ENCODE measurements at regions not wholly inside any gene's neighbourhood (a gene's known extent, or its start where the extent isn't known, plus 50 kb on each side); places are given as distances from the start of the nearest gene placed in this dataset.

GRCh38 chr16:82456683-82457082 lies 170.1 kb upstream of the CDH13 start (continued):
- TF ChIP-seq SP140L (CRISPR knock-in tag; IDR thresholded peaks at IDR 0.05; ENCODE audit: borderline replicate concordance) (no peak), MEF2D (CRISPR knock-in tag; IDR thresholded peaks at IDR 0.05) (no peak), ZFP37 (CRISPR knock-in tag; IDR thresholded peaks at IDR 0.05; ENCODE audit: borderline replicate concordance) (no peak), JUN (CRISPR knock-in tag; IDR thresholded peaks at IDR 0.05) (no peak), SSRP1 (CRISPR knock-in tag; IDR thresholded peaks at IDR 0.05) (no peak), HNRNPH1 (optimal IDR thresholded peaks at IDR 0.05; ENCODE audit: low read depth, low read length) (no peak), ZSCAN5A (CRISPR knock-in tag; IDR thresholded peaks at IDR 0.05; ENCODE audit: borderline replicate concordance) (no peak), ZNF224 (CRISPR knock-in tag; IDR thresholded peaks at IDR 0.05) (no peak), ETV5 (CRISPR knock-in tag; IDR thresholded peaks at IDR 0.05; ENCODE audit: borderline replicate concordance) (no peak), XRCC5 (optimal IDR thresholded peaks at IDR 0.05; ENCODE audit: low read length) (peak; percentile 82), U2AF1 (optimal IDR thresholded peaks at IDR 0.05; ENCODE audit: low read depth, low read length) (no peak), NCOR1 (IDR thresholded peaks at IDR 0.05; ENCODE audit: borderline replicate concordance, low read length) (no peak), GMEB1 (CRISPR knock-in tag; IDR thresholded peaks at IDR 0.05; ENCODE audit: borderline replicate concordance) (no peak), IRF9 (CRISPR knock-in tag; IDR thresholded peaks at IDR 0.05; ENCODE audit: borderline replicate concordance) (no peak), ZNF20 (CRISPR knock-in tag; IDR thresholded peaks at IDR 0.05) (no peak), STAG1 (CRISPR knock-in tag; IDR thresholded peaks at IDR 0.05) (peak; percentile 55), ZNF205 (CRISPR knock-in tag; IDR thresholded peaks at IDR 0.05) (no peak)
- TF ChIP-seq, protein P1, sequence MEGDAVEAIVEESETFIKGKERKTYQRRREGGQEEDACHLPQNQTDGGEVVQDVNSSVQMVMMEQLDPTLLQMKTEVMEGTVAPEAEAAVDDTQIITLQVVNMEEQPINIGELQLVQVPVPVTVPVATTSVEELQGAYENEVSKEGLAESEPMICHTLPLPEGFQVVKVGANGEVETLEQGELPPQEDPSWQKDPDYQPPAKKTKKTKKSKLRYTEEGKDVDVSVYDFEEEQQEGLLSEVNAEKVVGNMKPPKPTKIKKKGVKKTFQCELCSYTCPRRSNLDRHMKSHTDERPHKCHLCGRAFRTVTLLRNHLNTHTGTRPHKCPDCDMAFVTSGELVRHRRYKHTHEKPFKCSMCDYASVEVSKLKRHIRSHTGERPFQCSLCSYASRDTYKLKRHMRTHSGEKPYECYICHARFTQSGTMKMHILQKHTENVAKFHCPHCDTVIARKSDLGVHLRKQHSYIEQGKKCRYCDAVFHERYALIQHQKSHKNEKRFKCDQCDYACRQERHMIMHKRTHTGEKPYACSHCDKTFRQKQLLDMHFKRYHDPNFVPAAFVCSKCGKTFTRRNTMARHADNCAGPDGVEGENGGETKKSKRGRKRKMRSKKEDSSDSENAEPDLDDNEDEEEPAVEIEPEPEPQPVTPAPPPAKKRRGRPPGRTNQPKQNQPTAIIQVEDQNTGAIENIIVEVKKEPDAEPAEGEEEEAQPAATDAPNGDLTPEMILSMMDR (CRISPR knock-in tag; IDR thresholded peaks at IDR 0.05), result peak; percentile 84
- TF ChIP-seq, protein P2, sequence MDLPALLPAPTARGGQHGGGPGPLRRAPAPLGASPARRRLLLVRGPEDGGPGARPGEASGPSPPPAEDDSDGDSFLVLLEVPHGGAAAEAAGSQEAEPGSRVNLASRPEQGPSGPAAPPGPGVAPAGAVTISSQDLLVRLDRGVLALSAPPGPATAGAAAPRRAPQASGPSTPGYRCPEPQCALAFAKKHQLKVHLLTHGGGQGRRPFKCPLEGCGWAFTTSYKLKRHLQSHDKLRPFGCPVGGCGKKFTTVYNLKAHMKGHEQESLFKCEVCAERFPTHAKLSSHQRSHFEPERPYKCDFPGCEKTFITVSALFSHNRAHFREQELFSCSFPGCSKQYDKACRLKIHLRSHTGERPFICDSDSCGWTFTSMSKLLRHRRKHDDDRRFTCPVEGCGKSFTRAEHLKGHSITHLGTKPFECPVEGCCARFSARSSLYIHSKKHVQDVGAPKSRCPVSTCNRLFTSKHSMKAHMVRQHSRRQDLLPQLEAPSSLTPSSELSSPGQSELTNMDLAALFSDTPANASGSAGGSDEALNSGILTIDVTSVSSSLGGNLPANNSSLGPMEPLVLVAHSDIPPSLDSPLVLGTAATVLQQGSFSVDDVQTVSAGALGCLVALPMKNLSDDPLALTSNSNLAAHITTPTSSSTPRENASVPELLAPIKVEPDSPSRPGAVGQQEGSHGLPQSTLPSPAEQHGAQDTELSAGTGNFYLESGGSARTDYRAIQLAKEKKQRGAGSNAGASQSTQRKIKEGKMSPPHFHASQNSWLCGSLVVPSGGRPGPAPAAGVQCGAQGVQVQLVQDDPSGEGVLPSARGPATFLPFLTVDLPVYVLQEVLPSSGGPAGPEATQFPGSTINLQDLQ (CRISPR knock-in tag; IDR thresholded peaks at IDR 0.05), result no peak
- TF ChIP-seq, protein P3, sequence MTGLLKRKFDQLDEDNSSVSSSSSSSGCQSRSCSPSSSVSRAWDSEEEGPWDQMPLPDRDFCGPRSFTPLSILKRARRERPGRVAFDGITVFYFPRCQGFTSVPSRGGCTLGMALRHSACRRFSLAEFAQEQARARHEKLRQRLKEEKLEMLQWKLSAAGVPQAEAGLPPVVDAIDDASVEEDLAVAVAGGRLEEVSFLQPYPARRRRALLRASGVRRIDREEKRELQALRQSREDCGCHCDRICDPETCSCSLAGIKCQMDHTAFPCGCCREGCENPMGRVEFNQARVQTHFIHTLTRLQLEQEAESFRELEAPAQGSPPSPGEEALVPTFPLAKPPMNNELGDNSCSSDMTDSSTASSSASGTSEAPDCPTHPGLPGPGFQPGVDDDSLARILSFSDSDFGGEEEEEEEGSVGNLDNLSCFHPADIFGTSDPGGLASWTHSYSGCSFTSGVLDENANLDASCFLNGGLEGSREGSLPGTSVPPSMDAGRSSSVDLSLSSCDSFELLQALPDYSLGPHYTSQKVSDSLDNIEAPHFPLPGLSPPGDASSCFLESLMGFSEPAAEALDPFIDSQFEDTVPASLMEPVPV (CRISPR knock-in tag; IDR thresholded peaks at IDR 0.05), result no peak
